Fibroblast of pulmonary artery (primary cell): ENCODE measurements at regions not wholly inside any gene's neighbourhood (a gene's known extent, or its start where the extent isn't known, plus 50 kb on each side); places are given as distances from the start of the nearest gene placed in this dataset.

ENCODE experiments used
- DNase-seq: peaks from one replicate; pipeline ENCODE4 v3.0.0-alpha.2; 2010; ENCODE audit warnings: low read depth
- H3K4me3 ChIP-seq: replicated peaks from 2 replicates; pipeline ENCODE4 v1.5.1; 2011; ENCODE audit warnings: low read depth, mild to moderate bottlenecking, control low read depth, low read length, moderate library complexity
- TF ChIP-seq, protein P1 (sequence below): IDR thresholded peaks from 2 replicates; pipeline ENCODE4 v1.5.1; 2011; ENCODE audit warnings: mild to moderate bottlenecking, control low read depth, low read length, inconsistent platforms; ENCODE audit errors: missing control alignments

DNA sequence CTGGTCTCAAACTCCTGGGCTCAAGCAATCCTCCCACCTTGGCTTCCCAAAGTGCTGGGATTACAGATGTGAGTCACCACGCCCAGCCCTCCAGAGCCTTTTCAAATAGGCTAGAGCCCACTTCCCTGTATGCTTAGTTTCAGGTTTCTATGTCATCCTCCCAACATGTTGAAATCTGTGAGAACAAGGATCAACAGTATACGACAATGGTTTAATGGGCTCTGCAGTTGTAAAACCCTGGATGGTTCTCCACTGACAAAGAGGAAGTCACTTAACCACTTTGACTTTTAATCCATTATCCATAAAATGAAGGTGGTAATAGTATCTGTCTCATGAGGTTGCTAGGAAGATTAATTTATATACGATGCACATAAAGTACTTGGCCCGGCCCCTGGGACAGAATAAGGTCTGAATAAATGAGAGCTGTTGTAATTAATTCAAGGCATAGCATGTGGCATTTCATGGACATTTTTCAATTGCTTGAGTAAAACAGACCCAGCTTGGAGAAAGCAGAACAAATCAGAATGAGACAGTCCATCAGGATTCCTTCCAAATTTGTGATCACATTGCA lies 113.9 kb upstream of the ZNF648 start:
- no peak for DNase-seq
- H3K4me3 ChIP-seq, result no peak overlapping the region
- TF ChIP-seq, protein P1, sequence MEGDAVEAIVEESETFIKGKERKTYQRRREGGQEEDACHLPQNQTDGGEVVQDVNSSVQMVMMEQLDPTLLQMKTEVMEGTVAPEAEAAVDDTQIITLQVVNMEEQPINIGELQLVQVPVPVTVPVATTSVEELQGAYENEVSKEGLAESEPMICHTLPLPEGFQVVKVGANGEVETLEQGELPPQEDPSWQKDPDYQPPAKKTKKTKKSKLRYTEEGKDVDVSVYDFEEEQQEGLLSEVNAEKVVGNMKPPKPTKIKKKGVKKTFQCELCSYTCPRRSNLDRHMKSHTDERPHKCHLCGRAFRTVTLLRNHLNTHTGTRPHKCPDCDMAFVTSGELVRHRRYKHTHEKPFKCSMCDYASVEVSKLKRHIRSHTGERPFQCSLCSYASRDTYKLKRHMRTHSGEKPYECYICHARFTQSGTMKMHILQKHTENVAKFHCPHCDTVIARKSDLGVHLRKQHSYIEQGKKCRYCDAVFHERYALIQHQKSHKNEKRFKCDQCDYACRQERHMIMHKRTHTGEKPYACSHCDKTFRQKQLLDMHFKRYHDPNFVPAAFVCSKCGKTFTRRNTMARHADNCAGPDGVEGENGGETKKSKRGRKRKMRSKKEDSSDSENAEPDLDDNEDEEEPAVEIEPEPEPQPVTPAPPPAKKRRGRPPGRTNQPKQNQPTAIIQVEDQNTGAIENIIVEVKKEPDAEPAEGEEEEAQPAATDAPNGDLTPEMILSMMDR, result no peak

DNA sequence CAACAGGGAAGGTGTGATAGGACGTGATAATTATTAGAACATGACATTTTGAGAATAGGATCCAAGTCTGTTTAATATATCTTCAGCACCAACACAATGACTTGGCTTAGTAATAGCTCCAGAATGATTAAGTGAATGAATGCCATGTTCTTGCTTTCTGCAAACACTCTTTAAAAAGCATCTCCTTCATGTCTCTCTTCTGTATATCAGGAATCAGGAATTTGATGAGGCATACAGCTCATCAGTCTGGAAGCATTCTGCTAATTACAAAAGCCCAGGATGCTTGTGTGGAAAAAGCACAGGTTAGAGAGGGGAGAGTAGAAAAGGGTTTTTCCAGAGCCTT lies 113.0 kb upstream of the ZNF648 start:
- TF ChIP-seq, protein P1, result no peak
- no peak for DNase-seq
- no peak overlapping the region for H3K4me3 ChIP-seq

DNA sequence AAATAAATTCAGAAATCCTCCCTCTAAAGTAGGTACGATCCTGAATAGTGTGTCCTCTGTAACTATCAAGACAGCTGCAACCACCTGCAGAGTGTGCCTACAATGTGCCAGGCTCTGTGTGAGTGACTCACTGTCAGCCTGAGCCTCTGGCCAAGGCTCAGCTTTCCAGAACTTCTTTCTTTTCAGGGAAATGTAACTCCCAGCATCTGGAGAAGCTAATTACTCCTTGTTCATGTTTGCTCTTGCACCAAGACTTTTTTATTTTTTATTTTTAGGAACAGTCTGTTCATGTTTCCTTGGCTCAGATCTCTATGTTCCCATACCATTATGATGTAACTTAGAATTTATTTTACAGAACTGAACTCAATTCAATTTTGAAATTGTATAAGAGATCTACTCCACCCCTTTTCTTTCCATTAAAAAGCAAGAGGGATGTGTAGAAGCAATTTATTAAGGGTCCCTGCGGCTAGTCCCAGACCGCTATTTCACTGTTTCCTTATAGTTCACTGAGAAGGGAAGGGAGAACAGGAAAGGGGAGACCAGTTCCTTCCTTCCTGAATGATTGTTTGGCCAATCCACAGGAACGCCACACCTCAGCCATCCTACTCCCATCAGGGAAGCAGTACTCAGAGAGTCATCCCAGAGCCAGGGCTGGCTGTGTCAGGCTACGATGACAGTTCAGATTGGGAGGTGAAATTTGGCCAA lies 112.4 kb upstream of the ZNF648 start:
- H3K4me3 ChIP-seq, result no peak overlapping the region
- no peak for DNase-seq
- TF ChIP-seq, protein P1, result no peak

DNA sequence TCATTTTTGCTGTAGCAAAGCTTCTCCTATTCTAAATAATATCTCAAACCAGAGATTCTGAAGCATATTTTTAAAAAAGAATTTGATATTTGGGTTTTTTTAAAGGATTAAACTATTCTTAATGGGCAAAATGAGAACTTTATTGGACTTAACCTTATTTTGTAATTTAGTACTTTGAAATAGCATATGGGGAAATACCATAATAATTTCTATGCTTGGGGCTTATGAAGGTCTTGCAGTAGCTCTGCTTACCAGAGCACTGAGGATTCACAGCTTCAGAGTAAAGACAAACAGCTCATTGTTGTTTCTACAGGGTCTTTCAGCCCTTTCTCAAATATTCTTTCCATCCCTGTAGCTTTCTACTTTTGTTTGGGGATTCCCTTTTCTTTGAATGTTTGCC lies 111.2 kb upstream of the ZNF648 start:
- TF ChIP-seq, protein P1, result no peak
- DNase-seq, result no peak
- H3K4me3 ChIP-seq, result no peak overlapping the region

DNA sequence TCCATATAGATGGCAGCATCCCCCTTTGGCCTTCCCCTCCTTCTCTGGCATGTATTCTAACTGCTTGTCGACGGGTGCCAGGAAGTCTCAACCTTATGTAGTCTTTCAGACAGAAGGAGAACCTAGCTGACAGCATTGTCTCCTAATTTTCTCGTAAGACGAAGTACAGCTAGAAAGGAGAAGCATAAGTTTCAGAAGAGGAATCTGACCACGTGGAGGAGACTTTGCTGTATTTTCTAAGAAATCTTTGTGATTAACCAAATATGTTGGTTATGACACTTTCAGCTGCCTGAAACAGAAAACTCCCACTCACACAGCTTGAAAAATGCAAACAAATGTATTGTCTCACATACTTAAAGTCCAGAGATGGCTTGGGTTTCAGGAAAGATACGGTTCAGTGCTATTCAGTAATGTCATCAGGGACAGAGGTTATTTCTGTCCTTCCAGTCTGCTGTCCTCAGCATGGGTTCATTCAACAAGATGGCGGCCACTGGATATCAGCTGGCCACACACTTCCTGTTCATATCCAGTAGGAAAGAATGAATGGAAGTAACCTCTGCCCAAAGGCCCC lies 109.5 kb upstream of the ZNF648 start:
- TF ChIP-seq, protein P1, result no peak
- H3K4me3 ChIP-seq, result no peak overlapping the region
- no peak for DNase-seq

DNA sequence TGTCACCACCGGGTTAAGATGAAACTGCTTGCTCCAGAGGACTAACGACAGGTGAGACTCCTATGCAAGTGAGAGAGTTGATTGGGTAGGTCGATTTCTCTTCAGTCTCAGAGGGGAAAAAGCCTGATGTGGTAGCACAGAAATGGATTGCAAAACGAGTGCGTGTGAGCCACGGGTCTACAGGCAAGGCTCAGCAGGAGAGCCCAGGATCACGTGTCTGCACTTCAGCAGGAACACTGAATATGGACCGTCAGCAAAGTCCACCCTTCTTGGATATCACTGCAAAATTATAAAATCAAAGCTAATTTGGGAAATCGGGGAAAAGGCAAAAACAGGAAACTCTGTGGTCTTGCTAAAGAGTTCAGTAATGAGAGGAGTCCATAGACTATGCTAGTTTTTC lies 107.7 kb upstream of the ZNF648 start:
- TF ChIP-seq, protein P1, result no peak
- no peak overlapping the region for H3K4me3 ChIP-seq
- DNase-seq, result no peak
